NCI-H146 (cell line): ENCODE measurements at regions not wholly inside any gene's neighbourhood (a gene's known extent, or its start where the extent isn't known, plus 50 kb on each side); places are given as distances from the start of the nearest gene placed in this dataset.

Experiments
- DNase-seq: peaks from one replicate; lab custom pipeline; 2025; lab: John Stamatoyannopoulos, UW

- no peak for DNase-seq
These were observed 189.9 kb downstream of the CENPW start for GRCh38 chr6:126529637-126530362.

DNA sequence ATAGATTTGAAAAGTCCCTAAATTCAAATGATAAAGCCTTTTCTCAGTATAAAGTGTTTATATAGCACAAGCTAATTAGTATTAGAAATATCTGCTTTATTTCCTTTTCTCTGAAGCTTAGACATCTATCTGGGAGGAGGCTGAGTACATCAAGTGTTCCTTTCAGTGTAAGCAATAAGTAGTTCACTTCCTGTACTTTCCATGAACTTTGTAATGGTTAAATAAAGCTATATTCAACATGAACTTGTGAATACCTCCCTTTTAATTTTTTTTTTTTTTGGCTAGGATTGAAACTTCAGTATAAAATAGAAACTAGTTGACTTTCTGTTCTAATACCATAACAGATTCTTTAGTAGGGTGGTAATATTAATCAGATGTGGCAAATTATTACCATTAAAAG, 190.9 kb downstream of the CENPW start:
- no peak for DNase-seq

DNA sequence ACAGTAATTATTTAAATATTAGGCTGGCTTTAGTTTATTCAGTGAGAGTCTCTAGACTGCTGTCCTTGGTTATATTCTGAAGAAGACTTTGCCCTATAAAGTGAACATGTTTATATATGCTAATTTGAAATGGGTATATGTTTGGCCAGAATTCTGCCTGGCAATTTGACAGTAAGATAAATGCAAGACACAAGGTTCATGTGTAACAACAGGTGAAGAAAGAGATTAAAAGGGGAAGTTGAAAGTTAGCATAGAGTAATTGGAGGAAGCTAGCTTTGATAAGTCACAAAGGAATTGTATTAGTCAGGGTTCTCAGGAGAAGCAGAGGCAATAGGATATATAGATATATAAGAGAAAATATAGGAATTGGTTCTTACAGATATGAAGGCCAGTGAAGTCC, 191.4 kb downstream of the CENPW start:
- no peak for DNase-seq

DNA sequence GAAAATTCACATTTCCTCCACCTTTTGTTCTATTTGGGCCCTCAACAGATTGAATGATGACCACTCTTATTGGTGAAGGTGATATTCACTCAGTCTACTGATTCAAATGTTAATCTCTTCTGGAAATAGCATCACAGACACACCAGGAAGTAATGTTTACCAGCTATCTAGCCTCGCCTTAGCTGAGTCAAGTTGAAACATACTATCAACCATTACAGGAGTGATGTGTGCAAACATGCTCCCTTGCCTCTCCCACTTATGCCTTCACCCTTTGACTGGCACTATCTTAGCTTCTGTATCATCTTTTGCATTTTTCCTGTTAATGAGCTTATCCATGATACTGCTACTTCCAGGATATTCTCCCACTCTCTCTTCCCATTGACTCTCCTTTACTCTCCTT, 191.9 kb downstream of the CENPW start:
- no peak for DNase-seq

DNA sequence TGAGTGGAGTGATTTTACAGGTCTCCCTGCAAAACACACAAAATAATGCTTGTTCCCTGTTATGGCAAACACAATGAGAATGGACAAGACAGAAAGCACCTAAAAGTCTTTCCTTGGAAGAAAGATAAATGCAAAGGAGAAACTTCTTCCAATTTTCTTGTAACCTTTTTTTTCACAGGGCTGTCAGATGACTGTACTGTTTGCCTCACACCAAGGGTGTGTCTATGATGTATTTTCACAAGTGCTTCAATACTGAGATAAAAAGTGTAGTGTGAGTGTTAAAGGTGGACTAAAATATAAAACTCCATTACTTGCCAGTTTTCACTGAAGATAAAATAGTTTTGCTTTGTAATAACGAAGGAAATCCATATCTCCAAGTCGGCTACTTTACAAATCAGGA, 194.5 kb downstream of the CENPW start:
- no peak for DNase-seq

GRCh38 chr6:126535138-126535537, 195.2 kb downstream of the CENPW start:
- DNase-seq = peak; percentile 82

DNA sequence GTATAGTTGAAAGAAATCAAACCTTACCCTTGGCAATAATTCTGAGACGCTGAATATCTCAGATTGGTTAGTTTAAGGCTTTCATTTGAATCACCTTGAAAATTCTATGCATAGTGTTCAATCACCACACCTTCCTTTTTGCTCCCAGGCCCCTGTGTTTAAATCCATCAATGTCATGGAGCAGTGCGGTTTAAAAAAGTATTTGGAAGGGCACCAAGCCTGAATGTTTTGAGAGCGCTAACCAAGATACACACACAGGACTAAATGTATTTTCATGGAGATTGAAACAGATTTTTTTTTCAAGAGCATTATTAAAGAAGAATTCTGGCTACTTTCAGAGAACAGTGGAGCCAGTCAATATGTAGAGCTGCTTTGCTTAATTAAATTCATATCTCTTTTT, 195.7 kb downstream of the CENPW start:
- no peak for DNase-seq

DNA sequence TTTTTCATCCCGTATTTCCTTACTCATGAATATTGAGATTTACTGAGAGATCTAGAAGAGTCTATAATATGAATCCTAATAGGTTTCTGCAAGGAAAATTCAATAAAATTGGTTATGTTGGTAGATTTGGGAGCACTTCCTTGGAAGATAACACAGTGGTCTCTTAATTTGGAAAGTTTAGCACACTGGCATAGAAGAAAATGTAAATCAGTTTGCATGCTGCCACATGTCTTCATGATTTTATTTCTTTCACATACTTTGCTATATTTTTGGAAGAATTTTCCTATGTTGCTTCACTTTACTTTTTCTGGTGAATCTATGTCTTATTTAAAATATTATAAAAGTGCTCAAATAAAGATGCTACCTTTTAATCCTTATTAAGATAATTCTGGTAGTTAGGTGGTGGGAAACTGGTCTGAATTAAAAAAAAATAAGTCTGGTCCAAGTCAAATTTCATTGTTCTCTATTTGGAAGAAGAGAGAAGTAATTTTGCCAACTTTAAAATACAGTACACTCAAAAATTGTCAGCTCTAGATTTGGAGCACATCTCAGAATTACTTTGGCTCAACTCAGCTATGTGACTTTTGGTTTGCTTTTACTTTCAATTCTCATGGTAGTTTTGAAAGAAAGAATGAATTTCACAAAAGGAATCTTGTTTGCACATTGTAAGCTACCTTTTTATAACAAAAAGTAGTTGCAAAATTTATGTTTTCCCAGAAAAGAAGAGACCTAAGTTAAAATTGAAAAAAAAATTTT, 197.3 kb downstream of the CENPW start:
- DNase-seq = no peak

DNA sequence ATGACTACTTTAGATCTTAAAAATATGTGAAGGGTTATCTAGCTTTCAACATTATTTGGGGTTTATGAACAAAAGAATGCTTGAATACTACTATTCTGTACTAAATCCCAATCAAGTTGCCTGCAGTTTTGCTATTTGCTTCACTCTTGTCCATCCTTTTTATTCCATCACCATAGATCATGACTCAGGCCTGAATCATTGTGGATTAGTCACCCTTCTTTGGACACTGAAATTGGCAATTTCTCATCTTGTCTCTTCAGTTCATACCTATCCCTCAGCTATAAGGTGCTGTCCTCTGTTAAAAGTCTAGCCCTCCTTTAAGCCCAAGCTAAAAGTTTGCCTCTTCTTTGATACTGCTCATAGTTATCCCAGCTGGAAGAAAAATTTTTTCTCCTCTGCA, 199.1 kb downstream of the CENPW start:
- DNase-seq = no peak

GRCh38 chr6:126540161-126540560, 200.2 kb downstream of the CENPW start:
- no peak for DNase-seq

- DNase-seq = no peak
These were observed 202.0 kb downstream of the CENPW start for GRCh38 chr6:126541806-126542491.

DNA sequence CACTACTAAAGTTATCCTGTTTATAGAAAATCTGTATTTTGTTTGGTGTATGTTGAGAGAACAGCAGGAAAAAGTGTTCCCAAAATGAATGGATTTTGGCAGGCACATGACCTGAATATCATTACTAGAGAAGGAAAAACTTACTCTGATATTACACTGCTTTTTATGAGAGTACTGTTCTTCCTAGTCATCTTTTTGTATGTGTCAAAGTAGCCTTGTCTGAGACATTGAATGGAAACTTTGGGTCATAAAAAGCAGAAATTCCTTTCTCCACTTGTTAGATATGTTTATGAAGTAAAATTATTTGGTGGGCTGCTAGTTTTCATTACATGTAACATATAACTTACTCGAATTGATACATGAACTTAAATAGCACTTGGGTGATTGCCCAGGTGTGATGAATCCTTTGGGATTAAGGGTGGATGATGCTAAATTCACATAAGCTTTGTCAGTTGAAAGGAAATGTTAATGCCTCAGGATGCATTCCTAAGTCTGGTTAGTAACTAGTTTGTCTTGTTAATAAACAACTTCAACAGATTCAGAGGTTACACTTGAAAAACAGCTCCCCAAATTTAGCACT, 206.7 kb downstream of the CENPW start:
- DNase-seq = no peak

- DNase-seq = no peak
These were observed 208.4 kb downstream of the CENPW start for GRCh38 chr6:126548300-126548699.

DNA sequence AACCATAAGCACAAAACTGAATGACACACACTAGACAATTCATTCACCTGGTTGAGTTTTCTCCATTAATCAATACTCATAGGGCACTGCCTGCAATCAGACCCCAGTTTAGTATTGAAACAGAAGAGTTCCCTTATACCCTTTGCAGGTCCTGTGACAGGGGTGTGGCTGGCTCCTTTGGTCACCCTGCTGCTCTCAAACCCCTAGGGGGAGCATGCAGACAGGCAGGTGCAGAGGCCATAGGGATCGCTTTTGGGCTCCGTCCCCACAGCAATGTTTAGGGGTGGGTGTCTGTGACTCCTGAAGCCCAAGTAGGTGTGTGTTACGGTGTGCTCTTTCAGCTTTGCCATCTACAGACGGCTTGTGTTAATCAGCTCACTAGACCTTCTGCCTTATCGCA, 210.4 kb downstream of the CENPW start:
- DNase-seq = no peak

DNA sequence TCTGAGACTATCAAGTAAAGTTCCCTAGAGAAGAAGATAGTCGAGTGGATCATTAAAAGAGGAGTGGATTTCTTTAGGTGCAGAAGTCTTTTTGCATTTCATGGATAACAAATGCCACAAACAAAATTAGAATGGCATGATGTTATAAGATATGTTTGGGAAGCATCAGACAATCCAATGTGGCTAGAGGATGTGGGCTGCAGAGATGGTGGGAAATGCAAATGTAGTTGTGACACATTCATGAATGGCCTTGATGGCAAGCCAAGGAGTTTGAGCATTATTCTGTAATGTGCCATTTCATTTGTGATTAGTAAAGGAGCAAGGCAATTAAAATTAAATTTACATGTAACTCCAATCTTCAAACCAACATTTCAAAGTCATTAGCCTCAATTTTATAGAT, 211.9 kb downstream of the CENPW start:
- no peak for DNase-seq

- DNase-seq = no peak
These were observed 213.9 kb downstream of the CENPW start for GRCh38 chr6:126553854-126554253.

DNA sequence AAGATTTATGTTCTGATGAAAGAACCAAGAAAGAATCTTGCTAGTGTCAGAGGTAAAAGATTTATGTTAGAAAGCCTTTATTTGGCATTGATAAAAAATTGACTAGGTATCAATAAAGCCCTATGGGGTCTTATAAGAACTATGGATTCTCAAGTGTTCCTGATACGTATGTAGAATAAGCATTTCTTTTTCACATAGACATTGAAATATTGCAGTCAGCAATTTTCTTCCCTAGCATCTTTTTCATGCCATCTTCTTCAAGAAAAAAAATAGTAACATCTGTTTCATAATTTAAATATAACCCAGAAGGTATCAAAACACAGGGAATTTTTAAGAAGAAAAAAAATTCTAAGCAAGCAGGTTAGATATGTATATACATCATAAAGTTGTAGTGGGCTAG, 230.6 kb downstream of the CENPW start:
- DNase-seq = no peak

GRCh38 chr6:126574301-126574700, 234.4 kb downstream of the CENPW start:
- no peak for DNase-seq

- no peak for DNase-seq
These were observed 241.4 kb downstream of the CENPW start for GRCh38 chr6:126581316-126581715.

- DNase-seq = no peak
These were observed 260.5 kb downstream of the CENPW start for GRCh38 chr6:126600258-126600916.

GRCh38 chr6:126603410-126603809, 263.5 kb downstream of the CENPW start:
- no peak for DNase-seq

DNA sequence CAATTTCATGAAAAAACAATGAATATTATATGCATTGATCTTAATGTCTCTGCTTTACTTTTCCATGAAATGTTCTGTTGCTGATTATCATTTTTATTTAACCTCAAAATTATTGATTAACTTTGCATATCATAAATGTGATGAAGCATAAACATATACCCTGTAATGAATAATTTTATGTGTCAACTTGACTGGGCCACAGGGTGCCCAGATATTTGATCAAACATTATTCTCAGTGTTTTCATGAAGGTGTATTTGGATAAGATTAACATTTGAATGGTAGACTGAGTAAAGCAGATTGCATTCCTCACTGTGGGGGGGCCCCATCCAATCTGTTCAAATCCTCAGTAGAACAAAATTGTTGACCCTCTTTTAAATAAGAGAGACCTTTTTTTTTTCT, 265.2 kb downstream of the CENPW start:
- no peak for DNase-seq
